Loucy (cell line): ENCODE measurements at regions not wholly inside any gene's neighbourhood (a gene's known extent, or its start where the extent isn't known, plus 50 kb on each side); places are given as distances from the start of the nearest gene placed in this dataset.

Experiments used
- H2AFZ ChIP-seq: fragments of 200-600 bp; sonication (generic); 2 replicates; pipeline ENCODE4 v1.6.0; 2016; ENCODE audit warnings: antibody characterized with exemption, mild to moderate bottlenecking, low read length, moderate library complexity
- H3F3A ChIP-seq: fragments of 200-600 bp; 2 replicates; pipeline ENCODE4 v1.6.0; 2016; ENCODE audit warnings: antibody characterized with exemption, low read depth, mild to moderate bottlenecking
- H3K27me3 ChIP-seq: fragments of 200-600 bp; sonication (generic); 2 replicates; pipeline ENCODE4 v1.6.1; 2014; ENCODE audit warnings: low read length, mild to moderate bottlenecking; ENCODE audit not compliant: insufficient read depth, poor library complexity, severe bottlenecking
- H3K36me3 ChIP-seq: fragments of 200-600 bp; sonication (generic); 2 replicates; pipeline ENCODE4 v1.6.1; 2016; ENCODE audit warnings: low read length; ENCODE audit not compliant: insufficient read depth
- H3K4me1 ChIP-seq: fragments of 200-600 bp; sonication (generic); 2 replicates; pipeline ENCODE4 v1.5.1; 2014; ENCODE audit warnings: low read length, mild to moderate bottlenecking; ENCODE audit not compliant: insufficient read depth, poor library complexity, severe bottlenecking
- H3K4me2 ChIP-seq: fragments of 200-600 bp; sonication (generic); 2 replicates; pipeline ENCODE4 v1.6.0; 2014; ENCODE audit warnings: antibody characterized with exemption, low read length, low read depth, mild to moderate bottlenecking; ENCODE audit not compliant: poor library complexity, severe bottlenecking
- H3K4me3 ChIP-seq: fragments of 200-600 bp; sonication (generic); 2 replicates; pipeline ENCODE4 v1.5.1; 2014; ENCODE audit warnings: low read length, mild to moderate bottlenecking, mixed read lengths; ENCODE audit not compliant: poor library complexity, severe bottlenecking
- H3K79me2 ChIP-seq: fragments of 200-600 bp; sonication (generic); 2 replicates; pipeline ENCODE4 v1.6.1; 2014; ENCODE audit warnings: low read length; ENCODE audit not compliant: insufficient read depth
- H3K9ac ChIP-seq: fragments of 200-600 bp; sonication (generic); 2 replicates; pipeline ENCODE4 v1.6.0; 2014; ENCODE audit warnings: mild to moderate bottlenecking, low read depth, low read length, moderate library complexity; ENCODE audit not compliant: poor library complexity, severe bottlenecking
- H3K9me2 ChIP-seq: fragments of 200-600 bp; sonication (generic); replicated peaks from 2 replicates; pipeline ENCODE4 v1.6.1; 2016; ENCODE audit warnings: low read depth, low read length, mixed read lengths
- H3K9me3 ChIP-seq: fragments of 200-600 bp; sonication (generic); 2 replicates; pipeline ENCODE4 v1.6.1; 2014; ENCODE audit warnings: mild to moderate bottlenecking, antibody characterized with exemption, low read length, low read depth; ENCODE audit not compliant: insufficient read depth
- H4K20me1 ChIP-seq: fragments of 200-600 bp; sonication (generic); 2 replicates; pipeline ENCODE4 v1.6.0; 2014; ENCODE audit warnings: antibody characterized with exemption, low read length, mild to moderate bottlenecking; ENCODE audit not compliant: insufficient read depth, poor library complexity, severe bottlenecking
- CTCF ChIP-seq: fragments of 200-600 bp; sonication (generic); conservative IDR thresholded peaks from 2 replicates; pipeline ENCODE4 v1.5.1; 2014; ENCODE audit warnings: mild to moderate bottlenecking, antibody characterized with exemption, low read length
- EZH2phosphoT487 ChIP-seq: fragments of 200-600 bp; IDR thresholded peaks from 2 replicates; pipeline ENCODE4 v1.6.1; 2018; ENCODE audit warnings: antibody characterized with exemption, mild to moderate bottlenecking, moderate library complexity, borderline replicate concordance

GRCh38 chr11:97502201-97502600, 1112.4 kb downstream of the JRKL start:
- TF ChIP-seq CTCF, result no peak
- TF ChIP-seq EZH2phosphoT487, result no peak
- H3K9ac ChIP-seq, result no peak overlapping the region
- no peak overlapping the region for H3K4me2 ChIP-seq
- no peaks in the 10 kb centered on the region for H3K4me1 ChIP-seq
- H3K79me2 ChIP-seq, result no peaks in the 10 kb centered on the region
- H3F3A ChIP-seq, result no peaks in the 10 kb centered on the region
- no peaks in the 10 kb centered on the region for H3K9me2 ChIP-seq
- no peak overlapping the region for H2AFZ ChIP-seq
- H3K4me3 ChIP-seq, result no peak overlapping the region
- no peaks in the 10 kb centered on the region for H3K27me3 ChIP-seq
- H3K36me3 ChIP-seq, result no peaks in the 10 kb centered on the region
- H4K20me1 ChIP-seq, result no peaks in the 10 kb centered on the region
- no peaks in the 10 kb centered on the region for H3K9me3 ChIP-seq

- Histone ChIP-seq H3K9ac (no peak overlapping the region), H3K27me3 (no peaks in the 10 kb centered on the region), H3K9me3 (no peaks in the 10 kb centered on the region), H3K9me2 (no peaks in the 10 kb centered on the region), H3K36me3 (no peaks in the 10 kb centered on the region), H3K4me3 (no peak overlapping the region), H3K79me2 (no peaks in the 10 kb centered on the region), H3F3A (no peaks in the 10 kb centered on the region), H4K20me1 (no peaks in the 10 kb centered on the region), H2AFZ (no peak overlapping the region), H3K4me2 (no peak overlapping the region), H3K4me1 (no peaks in the 10 kb centered on the region)
- TF ChIP-seq CTCF, result no peak
- no peak for TF ChIP-seq EZH2phosphoT487
Observed at GRCh38 chr11:97506076-97506759, 1116.4 kb downstream of the JRKL start.

DNA sequence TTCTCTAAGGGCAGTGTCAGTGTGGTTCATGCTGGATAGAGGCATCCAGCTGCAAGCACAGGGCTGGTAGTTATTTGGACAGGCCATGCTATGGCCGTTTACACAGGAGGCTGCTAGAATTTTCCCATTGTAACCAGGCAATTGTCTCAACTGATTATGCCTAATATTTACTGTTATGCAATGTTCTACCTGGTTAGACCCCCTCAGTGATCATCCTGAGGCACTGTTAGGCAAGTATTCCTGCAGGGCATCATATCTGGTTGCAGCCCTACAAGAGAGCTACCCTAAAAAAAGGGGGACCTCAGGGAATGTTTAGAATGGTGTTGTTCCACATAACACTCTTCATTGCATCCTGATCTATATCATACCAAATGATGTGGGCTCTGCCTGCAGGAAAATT, 1124.6 kb downstream of the JRKL start:
- H3K9me3 ChIP-seq, result no peaks in the 10 kb centered on the region
- no peak overlapping the region for H3K4me3 ChIP-seq
- H3K36me3 ChIP-seq, result no peaks in the 10 kb centered on the region
- TF ChIP-seq EZH2phosphoT487 (no peak), CTCF (no peak)
- H3K9ac ChIP-seq, result no peak overlapping the region
- no peaks in the 10 kb centered on the region for H3F3A ChIP-seq
- no peaks in the 10 kb centered on the region for H3K9me2 ChIP-seq
- no peaks in the 10 kb centered on the region for H3K79me2 ChIP-seq
- H4K20me1 ChIP-seq, result no peaks in the 10 kb centered on the region
- H3K27me3 ChIP-seq, result no peaks in the 10 kb centered on the region
- H3K4me1 ChIP-seq, result no peaks in the 10 kb centered on the region
- H2AFZ ChIP-seq, result no peak overlapping the region
- no peak overlapping the region for H3K4me2 ChIP-seq
